Natural killer cell (primary cell): ENCODE measurements at regions not wholly inside any gene's neighbourhood (a gene's known extent, or its start where the extent isn't known, plus 50 kb on each side); places are given as distances from the start of the nearest gene placed in this dataset.
"Not testable (repeated sequence)": the region's sequence is repeated elsewhere in the genome, so short reads cannot be mapped to it uniquely, and the experiment has no call there.

Experiments used
- ATAC-seq, 3 donors: fragments of 150-1000 bp in 2 of 3; fragments of 200-7000 bp in 1 of 3; cut with Tn5 transposase; 1 replicate in 1 of 3; 2 replicates in 2 of 3; pipeline ENCODE4 v1.10.0; 2021; ENCODE audit warnings: mild to moderate bottlenecking in 2 of 3, moderate library complexity in 2 of 3
- DNase-seq, 2 donors: peaks; one replicate each; pipeline versions ENCODE4 v3.0.0 to v3.0.0-alpha.2; 2013 to 2021; ENCODE audit warnings: mixed read lengths in 1 of 2
- H3K27ac ChIP-seq: one replicate; pipeline ENCODE4 v1.5.1; 2013; ENCODE audit warnings: mild to moderate bottlenecking, low read length
- H3K27me3 ChIP-seq: one replicate; pipeline ENCODE4 v1.6.1; 2013; ENCODE audit warnings: low read length; ENCODE audit not compliant: control insufficient read depth, insufficient read depth
- H3K36me3 ChIP-seq: one replicate; pipeline ENCODE4 v1.6.1; 2013; ENCODE audit warnings: low read length; ENCODE audit not compliant: control insufficient read depth, insufficient read depth
- H3K4me1 ChIP-seq: one replicate; pipeline ENCODE4 v1.6.1; 2013; ENCODE audit warnings: low read length; ENCODE audit not compliant: control insufficient read depth, insufficient read depth
- H3K4me3 ChIP-seq: one replicate; pipeline ENCODE4 v1.5.1; 2013; ENCODE audit warnings: low read length
- H3K9me3 ChIP-seq: one replicate; pipeline ENCODE4 v1.6.1; 2013; ENCODE audit warnings: low read length; ENCODE audit not compliant: control insufficient read depth, insufficient read depth
- H3K27ac Mint-ChIP-seq, 2 donors: one replicate each; pipeline ENCODE4 v1.8.0; 2022; ENCODE audit warnings: mild to moderate bottlenecking in 2 of 2, mixed read lengths in 2 of 2, moderate library complexity in 1 of 2
- H3K27me3 Mint-ChIP-seq, 2 donors: one replicate each; pipeline ENCODE4 v1.8.0; 2022; ENCODE audit warnings: low read depth in 2 of 2, mixed read lengths in 2 of 2
- H3K36me3 Mint-ChIP-seq: one replicate; pipeline ENCODE4 v1.8.0; 2022; ENCODE audit warnings: mixed read lengths
- H3K4me1 Mint-ChIP-seq, 2 donors: one replicate each; pipeline ENCODE4 v1.8.0; 2022; ENCODE audit warnings: mixed read lengths in 2 of 2
- H3K4me3 Mint-ChIP-seq: one replicate; pipeline ENCODE4 v1.8.0; 2022; ENCODE audit warnings: mild to moderate bottlenecking, moderate library complexity, mixed read lengths
- H3K9me3 Mint-ChIP-seq, 2 donors: one replicate each; pipeline ENCODE4 v1.8.0; 2022; ENCODE audit warnings: mixed read lengths in 2 of 2
- CTCF ChIP-seq: fragments of 200-600 bp; IDR thresholded peaks from one replicate; pipeline ENCODE4 v1.8.0; 2022; ENCODE audit warnings: antibody characterized with exemption
- WGBS: methylation state at CpG from one replicate; pipeline ENCODE4 v1.1.7; 2013; ENCODE audit warnings: missing lambda C conversion rate; ENCODE audit not compliant: insufficient coverage; 5-methylcytosine and 5-hydroxymethylcytosine counted together
- intact Hi-C: fragments of 100-400 bp; cut with micrococcal nuclease; formaldehyde crosslinking; loops from one replicate; pipeline ENCODE4 v1.14.2; 2022

GRCh38 chr2:64276417-64277095 lies 132.3 kb upstream of the PELI1 start:
- no peaks in the 10 kb centered on the region for H3K9me3 Mint-ChIP-seq
- intact Hi-C loops = no loop called here
- Histone ChIP-seq H3K9me3 (no peaks in the 10 kb centered on the region), H3K36me3 (no peaks in the 10 kb centered on the region), H3K4me3 (no peak overlapping the region), H3K27ac (no peak overlapping the region), H3K27me3 (no peaks in the 10 kb centered on the region), H3K4me1 (no peaks in the 10 kb centered on the region)
- no peaks in the 10 kb centered on the region for H3K36me3 Mint-ChIP-seq
- no peaks in the 10 kb centered on the region for H3K27me3 Mint-ChIP-seq
- H3K27ac Mint-ChIP-seq = no peak overlapping the region
- 97% methylated on average over 3 of the region's 3 CpGs for WGBS
- H3K4me3 Mint-ChIP-seq = no peak overlapping the region
- TF ChIP-seq CTCF = no peak
- ATAC-seq (no peak), DNase-seq (no peak)
- H3K4me1 Mint-ChIP-seq = peaks cover 4 to 14% of the 10 kb centered on the region in 2 donors

- no peaks in the 10 kb centered on the region for H3K9me3 Mint-ChIP-seq
These were observed 133.1 kb upstream of the PELI1 start for GRCh38 chr2:64277101-64277849.

GRCh38 chr2:64280812-64281211 lies 136.6 kb upstream of the PELI1 start:
- H3K36me3 Mint-ChIP-seq, H3K36me3 ChIP-seq, H3K27ac Mint-ChIP-seq, ATAC-seq, H3K27me3 Mint-ChIP-seq, H3K27ac ChIP-seq, intact Hi-C loops, H3K4me1 Mint-ChIP-seq, H3K9me3 Mint-ChIP-seq, H3K4me3 Mint-ChIP-seq, DNase-seq, H3K27me3 ChIP-seq, H3K9me3 ChIP-seq, H3K4me3 ChIP-seq: not testable (repeated sequence)
- H3K4me1 ChIP-seq = peaks cover 15% of the 10 kb centered on the region
- no CpG with 5 or more reads among the region's 2 CpGs for WGBS

More at GRCh38 chr2:64277101-64277849, 133.1 kb upstream of the PELI1 start:
- Histone ChIP-seq H3K27me3 (no peaks in the 10 kb centered on the region), H3K4me1 (no peaks in the 10 kb centered on the region), H3K27ac (no peak overlapping the region), H3K36me3 (no peaks in the 10 kb centered on the region), H3K4me3 (no peak overlapping the region), H3K9me3 (no peaks in the 10 kb centered on the region)
- DNase-seq (no peak), ATAC-seq (peak; percentile 56 to 66 (median 59))
- Mint-ChIP-seq H3K36me3 (no peaks in the 10 kb centered on the region), H3K27me3 (no peaks in the 10 kb centered on the region), H3K4me3 (no peak overlapping the region), H3K4me1 (peaks cover 4 to 14% of the 10 kb centered on the region in 2 donors), H3K27ac (no peak overlapping the region)
- intact Hi-C loops = no loop called here
- WGBS = 69% methylated on average over 9 of the region's 9 CpGs
- no peak for TF ChIP-seq CTCF

- 94% methylated on average over 5 of the region's 5 CpGs for WGBS
- no peaks in the 10 kb centered on the region for H3K27me3 ChIP-seq
- no peak overlapping the region for H3K4me3 ChIP-seq
- H3K27me3 Mint-ChIP-seq = no peaks in the 10 kb centered on the region
- peak overlapping the region; percentile 40 for H3K27ac ChIP-seq
- ATAC-seq (no peak), DNase-seq (no peak)
- no peak overlapping the region for H3K4me3 Mint-ChIP-seq
- peaks cover 0 to under 1% of the 10 kb centered on the region in 2 donors for H3K4me1 Mint-ChIP-seq
- no peak for TF ChIP-seq CTCF
- H3K27ac Mint-ChIP-seq = no peak overlapping the region
- no peaks in the 10 kb centered on the region for H3K9me3 ChIP-seq
- intact Hi-C loops = no loop called here
- H3K9me3 Mint-ChIP-seq = no peaks in the 10 kb centered on the region
- H3K36me3 ChIP-seq = no peaks in the 10 kb centered on the region
- peaks cover 15% of the 10 kb centered on the region for H3K4me1 ChIP-seq
- H3K36me3 Mint-ChIP-seq = no peaks in the 10 kb centered on the region
These were observed 138.9 kb upstream of the PELI1 start for GRCh38 chr2:64283006-64283570.
